Epithelial cell of esophagus (primary cell): ENCODE measurements at regions not wholly inside any gene's neighbourhood (a gene's known extent, or its start where the extent isn't known, plus 50 kb on each side); places are given as distances from the start of the nearest gene placed in this dataset.

Experiments used
- DNase-seq: peaks from one replicate; pipeline ENCODE4 v3.0.0; 2010; ENCODE audit warnings: low read depth
- H3K4me3 ChIP-seq: 2 replicates; pipeline ENCODE4 v1.5.1; 2011; ENCODE audit warnings: mild to moderate bottlenecking, low read length, control low read depth
- CTCF ChIP-seq: IDR thresholded peaks from 2 replicates; pipeline ENCODE4 v1.5.1; 2011; ENCODE audit warnings: low read depth, mild to moderate bottlenecking, low read length, control low read depth, inconsistent platforms; ENCODE audit not compliant: insufficient read depth; ENCODE audit errors: missing control alignments

- TF ChIP-seq CTCF = no peak
- DNase-seq = no peak
- H3K4me3 ChIP-seq = no peak overlapping the region
Measured at GRCh38 chr5:6914347-6914746, 201.1 kb downstream of the TENT4A start.

- H3K4me3 ChIP-seq = no peak overlapping the region
- no peak for TF ChIP-seq CTCF
- no peak for DNase-seq
Measured at GRCh38 chr5:6915574-6915973, 202.3 kb downstream of the TENT4A start.

GRCh38 chr5:6918255-6918654, 205.0 kb downstream of the TENT4A start:
- H3K4me3 ChIP-seq = no peak overlapping the region
- TF ChIP-seq CTCF = no peak
- no peak for DNase-seq

GRCh38 chr5:6920628-6921256, 207.5 kb downstream of the TENT4A start:
- TF ChIP-seq CTCF = no peak
- DNase-seq = no peak
- no peak overlapping the region for H3K4me3 ChIP-seq

- H3K4me3 ChIP-seq = no peak overlapping the region
- no peak for TF ChIP-seq CTCF
- no peak for DNase-seq
Measured at GRCh38 chr5:6926491-6927038, 213.3 kb downstream of the TENT4A start.

GRCh38 chr5:6936031-6936430, 222.8 kb downstream of the TENT4A start:
- DNase-seq = no peak
- H3K4me3 ChIP-seq = no peak overlapping the region
- no peak for TF ChIP-seq CTCF

- DNase-seq = no peak
- TF ChIP-seq CTCF = no peak
- H3K4me3 ChIP-seq = no peak overlapping the region
Measured at GRCh38 chr5:6937677-6938076, 224.4 kb downstream of the TENT4A start.
